Hindlimb muscle (tissue), 1 donor: ENCODE measurements at regions not wholly inside any gene's neighbourhood (a gene's known extent, or its start where the extent isn't known, plus 50 kb on each side); places are given as distances from the start of the nearest gene placed in this dataset.

ENCODE experiments used
- DNase-seq: peaks from one replicate; pipeline ENCODE4 v3.0.0-alpha.2; 2013

DNA sequence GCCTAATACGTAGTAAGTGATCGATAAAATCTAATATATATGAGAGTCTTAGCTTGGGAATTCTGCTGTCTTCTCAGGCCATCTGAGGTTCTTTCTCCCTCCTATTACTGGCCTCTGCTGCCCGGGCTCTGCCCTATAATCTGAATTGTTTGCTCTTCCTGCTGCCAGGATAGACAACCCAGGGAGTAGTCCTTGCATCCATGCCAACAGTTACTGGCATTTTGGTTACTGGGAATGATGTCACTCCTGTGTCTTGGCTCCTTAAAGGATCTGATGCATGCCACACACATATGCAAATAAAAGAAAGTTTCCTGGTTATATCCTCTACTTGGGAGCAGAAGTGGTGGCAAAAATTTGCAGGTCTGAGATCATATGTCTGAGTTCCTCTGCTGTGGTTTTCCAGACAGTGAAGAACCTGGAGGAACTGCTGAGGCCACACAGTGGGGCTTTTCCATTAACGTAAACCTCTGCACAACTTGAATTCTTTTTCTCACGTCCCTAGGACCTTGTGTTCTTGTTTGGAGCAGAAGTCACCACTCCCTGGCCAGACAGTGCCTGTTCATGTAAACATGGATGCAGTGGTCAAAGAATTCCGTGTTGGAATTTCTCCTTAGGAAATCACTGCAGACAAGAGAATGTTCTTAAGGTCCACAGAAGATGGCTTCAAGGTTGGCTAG is 320.6 kb upstream of the TBX3 start:
- DNase-seq = no peak

DNA sequence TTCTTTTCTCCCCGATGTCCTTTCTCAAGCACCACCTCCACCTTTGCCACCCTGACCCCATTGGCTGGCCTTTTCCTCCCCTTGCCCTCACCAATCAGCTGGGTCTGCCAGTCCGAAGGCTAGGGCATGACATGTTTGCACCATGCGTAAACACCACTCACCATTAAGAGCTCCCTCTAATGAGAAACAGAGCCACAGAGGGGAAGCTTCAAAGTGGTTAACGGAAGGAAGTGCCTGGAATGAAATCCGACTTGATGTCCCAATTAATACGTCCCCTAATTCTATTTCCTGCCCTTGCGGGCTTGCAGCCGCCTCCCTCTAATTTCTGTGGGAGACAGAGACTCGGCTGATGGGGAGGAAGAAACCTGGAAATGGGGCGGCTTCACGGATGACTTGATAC is 318.5 kb upstream of the TBX3 start:
- DNase-seq = no peak

DNA sequence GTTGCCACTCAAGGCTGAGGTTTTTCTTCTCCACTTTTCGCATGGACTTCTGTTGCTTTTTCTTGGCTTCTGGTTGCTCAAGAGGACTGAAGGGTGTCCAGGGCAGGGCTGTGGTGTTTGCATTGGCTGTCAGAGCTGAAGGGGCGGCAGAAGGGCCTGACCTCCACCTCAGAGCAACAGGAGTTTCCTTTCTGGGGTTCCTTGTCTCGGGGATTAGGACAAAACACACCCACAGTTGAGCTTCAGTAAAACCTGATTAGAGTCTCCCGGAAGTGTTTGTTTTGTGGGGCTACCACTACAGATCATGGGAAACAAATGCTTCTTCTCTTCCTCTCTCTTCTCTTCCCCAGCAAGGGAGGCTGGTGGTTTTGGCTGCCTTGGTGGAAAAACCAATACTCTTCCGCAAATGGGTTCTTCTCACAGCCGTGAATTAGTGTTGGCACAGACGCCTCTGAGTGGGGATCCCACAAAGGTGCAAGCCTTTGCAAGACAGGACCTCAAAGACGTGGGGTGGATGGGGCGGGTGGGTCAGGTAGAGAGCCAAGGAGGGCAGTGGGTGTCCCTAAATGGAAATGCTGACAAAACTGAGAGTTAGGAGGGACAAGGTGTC is 317.7 kb upstream of the TBX3 start:
- DNase-seq = no peak

DNA sequence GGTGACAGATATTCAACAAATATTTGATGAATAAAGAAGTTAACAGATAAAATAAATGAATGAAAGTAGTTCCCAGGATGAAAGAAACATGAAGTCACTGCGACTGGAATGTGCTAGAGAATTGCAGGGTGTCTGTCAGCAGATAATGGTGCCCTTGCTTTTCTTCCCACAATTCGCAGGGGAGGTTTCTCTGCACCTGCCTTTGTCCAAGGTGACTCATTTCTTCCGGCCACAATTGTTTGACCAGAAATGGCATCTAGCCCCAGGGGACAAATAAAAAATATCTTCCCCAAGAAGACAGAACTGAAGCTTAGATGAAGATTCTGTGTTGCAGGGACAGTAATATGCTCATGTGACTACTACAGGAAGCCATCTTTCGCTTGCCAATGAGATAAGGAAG is 316.1 kb upstream of the TBX3 start:
- no peak for DNase-seq

DNA sequence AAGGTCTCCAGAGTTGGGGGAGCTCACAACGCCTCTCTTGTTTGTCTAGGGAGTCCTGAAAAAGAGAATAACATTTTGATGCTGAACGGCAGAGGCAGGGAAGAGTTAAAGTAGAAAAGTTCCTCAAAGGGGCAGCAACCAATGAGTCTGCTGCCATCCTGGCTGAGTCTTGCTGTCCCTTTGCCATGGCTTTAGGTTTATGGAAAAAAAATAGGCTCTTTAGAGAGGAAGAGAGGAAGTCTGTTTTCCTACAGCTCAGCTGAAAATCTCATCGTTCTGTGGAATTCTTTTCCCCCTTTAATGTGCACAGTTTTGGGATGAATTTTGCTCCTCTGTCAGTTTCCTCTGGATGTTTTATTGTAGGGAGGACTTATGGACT is 314.8 kb upstream of the TBX3 start:
- peak; percentile 62 for DNase-seq

DNA sequence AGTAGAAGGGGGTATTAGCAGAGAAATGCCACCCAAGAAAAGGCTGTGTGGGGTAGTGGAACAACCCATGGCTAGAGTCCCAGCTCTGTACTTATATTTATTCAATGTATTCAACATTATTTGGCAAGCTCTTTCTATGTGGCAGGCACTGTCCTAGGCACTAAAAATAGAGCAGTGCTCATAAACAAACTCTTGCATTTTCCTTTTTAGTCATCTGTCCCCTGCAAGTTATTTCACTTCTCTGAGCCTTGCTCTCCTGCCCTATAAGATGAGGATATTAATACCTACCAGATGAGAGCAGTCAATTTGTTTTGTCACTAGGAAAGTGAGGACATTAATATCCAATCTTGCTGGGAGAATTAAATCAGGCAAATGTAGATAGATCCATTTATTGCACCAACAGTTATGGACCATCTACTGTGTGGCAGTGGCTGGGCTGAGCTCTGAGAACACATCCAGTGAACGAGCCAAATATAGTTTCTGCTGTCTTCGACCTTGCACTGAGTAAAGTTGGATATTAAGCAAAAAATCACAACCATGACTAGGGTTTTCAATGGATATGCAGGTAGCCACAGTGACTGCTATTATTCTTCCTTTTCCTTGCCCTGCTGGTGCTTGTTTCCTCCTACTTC is 314.3 kb upstream of the TBX3 start:
- no peak for DNase-seq

DNA sequence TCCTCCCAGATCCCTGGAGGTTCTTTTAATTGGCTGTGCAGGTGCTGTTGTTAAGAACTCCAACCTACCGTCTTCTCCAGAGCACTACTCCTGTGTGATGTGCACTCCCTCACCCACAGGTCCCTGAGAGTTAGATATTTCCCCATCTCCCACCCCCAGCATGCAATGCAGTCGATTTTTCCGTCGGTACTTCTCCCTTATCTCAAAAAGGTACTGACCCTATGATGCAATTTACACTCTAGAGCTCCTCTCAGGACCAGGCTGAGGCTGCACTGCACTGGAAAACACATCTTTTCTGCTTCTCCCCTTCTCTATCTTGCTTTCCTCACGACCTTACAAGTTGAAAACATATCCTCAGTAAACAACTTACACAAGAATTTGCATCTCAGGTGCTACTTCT is 312.4 kb upstream of the TBX3 start:
- no peak for DNase-seq

DNA sequence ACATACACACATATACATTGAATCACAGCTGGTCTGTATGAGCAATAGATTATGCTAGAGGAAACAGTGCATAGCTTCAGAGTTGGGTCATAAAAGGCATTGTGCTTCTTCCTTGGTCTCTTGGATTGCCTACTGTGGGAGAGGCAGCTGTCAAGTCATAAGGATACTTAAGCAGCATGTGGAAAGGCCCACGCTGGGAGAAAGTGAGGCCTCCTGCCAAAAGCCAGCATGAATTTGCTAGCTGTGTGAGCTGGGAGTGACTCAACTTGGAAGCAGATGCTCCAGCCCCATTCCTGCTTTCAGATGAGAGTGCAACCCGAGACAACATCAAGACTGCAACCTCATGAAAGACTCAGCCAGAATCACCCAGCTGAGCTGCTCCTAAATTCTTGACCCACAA is 311.9 kb upstream of the TBX3 start:
- no peak for DNase-seq

DNA sequence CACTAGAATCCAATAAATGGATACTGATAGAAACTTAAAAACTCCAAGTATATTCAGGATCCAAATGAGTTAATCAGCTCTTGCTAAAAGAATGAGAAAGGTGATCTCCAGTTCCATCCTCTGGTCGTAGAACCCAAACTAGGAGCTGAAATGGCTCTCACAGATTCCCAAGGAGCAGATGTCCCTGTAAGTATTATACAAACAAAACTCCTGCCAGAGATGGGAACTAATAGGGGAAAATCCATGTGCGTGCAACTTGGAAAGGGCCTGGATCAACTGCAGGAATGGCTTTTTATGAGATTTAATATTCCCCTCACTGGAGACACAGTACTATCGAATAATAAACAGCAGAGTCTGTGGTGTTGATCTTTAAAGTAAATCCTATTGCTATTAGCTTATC is 309.2 kb upstream of the TBX3 start:
- peak; percentile 61 for DNase-seq

DNA sequence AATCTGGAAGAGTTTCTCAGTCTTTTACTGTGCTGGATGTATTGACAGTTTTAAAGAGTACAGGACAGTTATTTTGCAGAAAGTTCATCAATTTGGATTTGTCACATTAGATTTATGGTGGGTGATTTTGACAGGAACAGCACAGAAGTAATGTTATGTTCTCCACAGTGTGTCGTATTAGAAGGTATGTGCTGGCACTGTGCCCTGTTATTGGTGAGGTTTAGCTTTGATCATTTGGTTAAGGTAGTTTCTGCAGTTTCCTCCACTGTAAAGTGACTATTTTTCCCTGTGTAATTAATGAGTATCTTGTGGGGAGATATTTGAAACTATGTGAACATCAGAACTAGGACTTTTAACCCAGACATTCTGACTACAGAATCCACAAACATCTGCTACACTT is 308.5 kb upstream of the TBX3 start:
- no peak for DNase-seq

DNA sequence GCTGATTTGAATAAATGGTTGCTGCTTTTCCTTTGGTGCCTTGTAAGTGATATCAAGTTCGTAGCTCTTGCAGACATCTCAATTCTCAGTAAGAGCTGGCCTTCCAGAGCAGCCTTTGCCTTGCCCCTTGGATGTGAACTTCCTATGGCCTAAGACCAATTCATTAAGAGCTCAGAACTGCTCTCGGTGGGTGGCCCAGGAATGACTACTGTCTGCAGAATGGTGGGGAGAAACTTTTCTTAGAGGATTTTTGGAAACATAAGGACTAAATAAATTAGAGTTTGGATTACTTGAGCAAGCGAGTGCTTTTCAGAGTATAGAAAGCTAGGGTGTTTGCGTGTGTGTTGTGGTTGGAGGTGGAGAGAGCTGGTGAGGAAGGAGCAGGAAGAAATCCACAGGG is 306.4 kb upstream of the TBX3 start:
- no peak for DNase-seq

DNA sequence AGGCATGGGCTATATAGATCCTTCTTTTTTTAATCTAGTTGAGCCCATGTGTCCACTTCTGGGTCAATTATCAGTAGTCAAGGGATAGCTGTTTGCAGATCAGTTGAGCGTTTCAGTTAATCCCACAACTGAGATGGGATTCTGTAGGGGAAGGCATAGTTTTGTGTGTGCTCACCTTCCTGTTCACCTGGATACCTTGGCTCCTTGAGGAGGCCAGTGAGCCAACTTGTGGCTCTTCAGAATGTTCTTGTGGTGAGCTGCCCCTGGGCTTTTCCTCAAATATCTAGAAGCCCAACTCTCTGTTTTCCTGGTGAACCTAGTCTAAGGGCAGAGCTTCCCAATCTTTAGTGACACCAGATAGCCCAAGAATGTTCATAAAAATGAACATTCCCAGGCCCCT is 302.9 kb upstream of the TBX3 start:
- no peak for DNase-seq

DNA sequence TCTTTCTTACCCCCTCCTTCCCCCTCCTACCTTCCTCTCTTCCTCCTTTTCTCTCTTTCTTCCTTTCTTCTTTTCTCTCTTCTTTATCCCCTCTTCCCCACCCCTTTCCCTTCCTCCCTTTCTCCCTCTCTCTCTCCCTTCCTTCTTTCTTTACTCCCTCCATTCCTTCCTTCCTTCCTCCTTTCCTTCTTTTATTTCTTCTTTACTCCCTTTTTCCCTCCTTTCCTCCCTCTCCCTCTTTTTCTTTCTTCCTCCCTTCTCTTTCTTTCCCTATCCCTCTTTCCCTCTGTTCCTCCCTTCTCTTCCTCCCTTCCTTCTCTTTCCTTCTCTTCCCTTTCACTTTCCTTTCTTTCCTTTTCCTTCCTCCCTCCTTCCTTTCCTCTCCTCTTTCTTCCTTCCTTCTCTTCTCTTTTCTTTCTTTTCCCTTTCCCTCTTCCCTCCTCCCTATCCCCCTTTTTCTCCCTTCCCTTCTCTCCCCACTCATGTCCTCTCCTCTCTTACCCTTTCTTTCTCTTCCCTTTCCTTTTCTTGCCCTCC is 302.3 kb upstream of the TBX3 start:
- DNase-seq = no peak

DNA sequence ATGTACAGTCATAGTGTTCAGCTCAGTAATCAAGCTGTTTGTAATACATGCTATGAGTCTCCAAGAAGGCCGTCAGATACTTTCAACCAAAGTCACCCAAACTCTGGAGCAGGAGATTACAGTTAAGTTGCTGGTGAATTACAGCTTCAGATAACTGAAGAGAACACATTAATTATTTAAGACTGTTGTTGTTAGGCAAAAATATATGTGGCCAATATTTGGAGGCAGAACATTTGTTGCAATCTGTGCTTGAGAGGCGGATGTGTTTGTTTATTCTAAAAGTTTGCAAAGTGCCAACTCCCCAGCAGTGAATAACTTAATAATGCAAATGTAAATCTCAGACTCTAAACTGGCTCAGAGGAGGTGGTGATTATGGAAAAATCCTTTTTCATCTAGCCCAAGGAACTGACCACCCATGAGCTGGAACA is 300.7 kb upstream of the TBX3 start:
- DNase-seq = no peak

DNA sequence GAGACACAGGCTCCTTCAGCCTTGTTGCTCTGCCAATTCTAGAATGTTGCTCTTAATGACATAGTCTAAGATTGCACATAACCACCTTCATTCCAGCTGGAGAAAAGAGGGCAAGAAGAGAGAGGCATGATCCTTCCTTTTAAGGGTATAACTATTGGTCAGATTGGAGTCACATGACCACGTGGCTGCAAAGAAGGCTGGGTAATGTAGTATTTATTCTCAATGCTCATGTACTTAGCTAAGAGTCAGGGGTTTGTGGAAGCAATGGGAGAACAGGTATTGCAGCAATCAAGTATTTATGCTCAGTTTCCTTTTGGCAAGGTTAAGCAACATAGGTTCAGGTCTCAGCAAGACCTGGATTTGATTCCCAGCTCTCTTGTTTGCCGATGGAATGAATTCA is 298.8 kb upstream of the TBX3 start:
- DNase-seq = no peak

DNA sequence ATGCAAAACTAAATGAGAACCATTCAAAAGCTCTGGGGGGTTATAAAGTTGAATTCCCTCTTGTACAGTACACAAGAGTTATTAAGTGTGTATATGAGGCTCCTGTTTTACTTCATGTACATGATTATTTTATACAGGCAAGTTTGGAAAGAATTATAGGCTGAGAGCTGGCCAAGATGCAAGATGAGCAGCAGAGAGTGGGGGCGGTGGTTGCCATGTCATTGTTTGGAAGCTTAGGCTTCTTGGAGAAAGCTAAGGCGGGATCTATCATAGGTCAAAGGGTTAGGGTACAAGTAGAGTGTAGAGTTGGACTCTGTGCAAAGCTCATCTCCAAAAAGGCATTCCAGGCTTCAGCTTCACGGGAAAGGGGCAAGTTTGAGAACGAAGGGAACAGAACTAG is 297.1 kb upstream of the TBX3 start:
- DNase-seq = no peak

DNA sequence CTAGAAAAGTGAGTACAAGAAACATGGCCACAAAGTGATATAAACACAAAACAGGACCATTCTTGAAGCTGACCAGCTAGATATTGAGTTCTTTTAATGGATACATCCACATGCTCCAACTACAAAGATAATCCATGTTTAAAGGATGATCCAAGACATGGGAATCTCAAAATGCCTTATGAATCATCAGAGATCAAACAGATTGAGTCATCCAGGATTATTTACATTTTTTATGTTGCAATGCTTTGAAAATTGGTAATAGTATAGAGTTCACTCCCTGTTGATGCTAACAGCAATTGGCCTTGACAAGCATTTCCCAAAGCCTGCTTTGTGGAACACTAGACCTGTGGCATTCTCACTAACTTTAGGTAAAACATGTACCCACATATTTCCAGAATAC is 293.0 kb upstream of the TBX3 start:
- no peak for DNase-seq

DNA sequence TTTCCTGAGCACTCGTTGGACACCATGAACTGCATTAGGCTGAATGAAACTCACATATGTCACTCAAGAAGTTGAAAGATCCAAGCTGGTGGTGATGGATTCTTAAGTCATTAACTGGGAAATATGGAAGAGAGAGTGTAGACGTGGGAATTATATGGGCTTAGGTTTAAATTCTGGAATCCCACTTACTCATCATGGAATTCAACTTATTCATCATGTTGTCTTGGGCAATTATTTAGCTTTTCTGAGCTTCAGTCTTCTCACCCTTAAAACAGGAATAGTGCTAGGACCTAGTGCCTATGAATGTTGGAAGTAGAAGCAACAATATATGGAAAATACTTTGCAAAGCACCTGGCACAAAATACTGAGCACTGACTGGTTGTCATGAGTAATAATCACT is 292.4 kb upstream of the TBX3 start:
- no peak for DNase-seq

DNA sequence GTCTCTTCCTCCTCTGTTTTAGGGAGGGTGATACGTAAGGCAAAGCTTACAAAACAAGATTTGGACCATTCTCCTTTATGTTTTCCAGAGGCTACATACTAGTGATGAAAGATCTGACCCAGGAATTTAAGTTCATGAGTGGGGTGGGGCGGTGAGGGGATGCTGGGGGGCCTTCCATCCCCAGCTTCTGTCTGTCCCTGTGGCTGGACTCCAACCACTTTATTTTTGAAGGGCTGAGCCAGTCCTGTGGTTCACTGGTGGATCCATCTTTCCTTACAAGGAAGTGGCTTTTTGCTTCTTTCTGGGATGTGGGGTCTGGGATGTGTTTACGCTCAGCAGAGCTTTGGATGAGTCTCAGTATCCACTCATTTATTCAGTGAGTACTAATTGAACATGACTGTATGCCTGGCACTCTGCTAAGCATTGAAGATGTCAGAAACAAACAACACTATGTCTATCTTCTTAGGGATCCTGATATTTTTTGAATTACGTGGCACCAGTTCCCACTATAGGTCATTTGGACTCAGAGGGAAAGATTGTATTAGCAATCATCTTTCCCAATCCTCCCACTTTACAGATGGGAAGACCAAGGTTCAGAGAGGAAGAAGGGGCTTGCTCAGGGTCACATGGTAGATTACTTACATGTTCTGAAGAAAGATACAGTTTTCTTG is 291.8 kb upstream of the TBX3 start:
- peak; percentile 60 for DNase-seq

DNA sequence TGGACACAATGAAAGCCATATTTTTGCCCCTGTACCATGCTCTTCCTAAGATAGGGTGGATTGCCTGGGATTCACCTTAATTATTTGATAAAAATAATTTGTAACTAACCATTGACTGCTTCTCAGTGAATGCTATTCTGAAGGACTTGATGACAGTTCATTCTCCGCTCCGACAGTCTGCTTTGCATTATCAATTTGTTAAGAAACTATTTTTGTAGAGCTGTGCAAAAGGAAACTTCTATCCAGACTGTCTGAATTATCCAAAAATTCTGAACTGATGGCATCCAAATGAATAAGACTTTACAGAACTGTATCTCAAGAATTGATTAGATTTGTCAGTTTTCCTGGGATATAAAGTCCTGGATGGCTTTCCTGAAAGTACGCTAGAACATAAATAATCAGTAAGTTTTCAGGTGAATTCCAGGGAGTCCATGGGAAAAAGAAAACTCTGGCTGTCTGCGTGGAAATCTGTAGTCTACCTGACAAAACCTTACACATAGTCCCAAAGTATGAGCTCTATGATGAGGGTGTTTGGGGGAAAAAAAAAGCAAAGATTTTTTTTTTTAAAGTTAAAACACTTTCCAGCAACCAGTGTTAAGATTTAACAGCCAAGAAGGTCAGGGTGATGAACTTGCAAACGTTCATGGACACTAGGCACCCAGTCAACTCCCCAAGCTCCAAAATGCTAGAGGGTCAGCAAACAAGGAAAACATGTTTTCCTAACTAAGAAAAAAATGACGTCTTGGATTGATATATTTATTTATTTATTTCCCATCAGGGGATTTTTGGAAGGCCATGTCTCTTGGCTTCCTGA is 291.1 kb upstream of the TBX3 start:
- DNase-seq = no peak

DNA sequence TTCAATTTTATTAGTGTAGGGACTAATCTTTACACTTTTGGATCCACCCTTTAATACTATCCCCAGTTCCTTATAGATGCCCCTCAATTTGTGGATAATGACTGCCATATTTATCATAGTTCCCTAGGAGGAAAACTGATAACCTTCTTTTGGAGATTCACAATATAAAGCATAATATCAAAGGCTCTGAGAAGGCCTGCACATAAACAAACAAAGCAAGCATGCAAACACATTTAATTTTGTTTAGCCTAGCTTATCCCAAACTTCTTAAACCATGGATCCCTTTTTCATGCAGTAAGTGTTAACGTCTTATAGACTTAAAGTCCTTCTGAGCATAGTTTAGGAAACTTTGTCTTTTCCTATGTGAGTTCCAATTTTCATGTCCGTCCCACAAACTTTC is 290.4 kb upstream of the TBX3 start:
- DNase-seq = no peak

DNA sequence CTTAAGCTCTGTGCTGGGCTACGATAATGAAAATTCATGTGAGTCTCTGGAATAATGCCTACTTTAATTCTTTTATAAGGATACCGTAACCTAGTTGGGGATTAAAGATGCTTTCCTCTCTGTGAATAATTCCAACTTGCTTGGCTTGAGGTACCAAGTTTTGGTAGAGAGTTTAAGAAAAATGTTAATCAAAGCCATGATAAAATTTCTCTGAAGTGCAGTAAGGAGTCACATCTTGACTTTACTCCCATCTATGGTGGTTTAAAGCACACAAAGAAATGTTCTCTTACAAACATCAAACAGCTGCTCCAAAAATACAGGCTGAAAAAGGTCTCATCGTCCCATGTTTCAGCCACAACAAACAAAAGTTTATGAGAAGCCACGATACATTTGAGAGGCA is 284.8 kb upstream of the TBX3 start:
- no peak for DNase-seq

DNA sequence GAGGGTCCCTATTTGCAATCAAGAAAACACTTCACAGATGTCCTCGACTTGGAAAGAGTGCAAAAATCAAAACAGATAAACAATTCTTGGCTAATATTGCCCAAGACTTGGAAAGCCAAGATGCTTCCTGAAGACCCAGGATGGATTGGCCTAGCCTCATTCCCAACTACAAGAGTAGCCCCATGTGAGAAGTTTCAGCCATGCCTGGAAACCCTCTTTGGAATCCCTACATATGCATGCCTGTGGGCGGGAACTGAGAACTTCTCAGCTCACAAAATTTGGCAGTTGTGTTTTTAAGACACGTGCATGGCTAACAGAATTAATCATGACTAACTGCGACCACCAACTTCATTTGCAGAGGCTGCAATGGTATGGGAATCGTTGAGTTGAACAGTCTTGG is 283.2 kb upstream of the TBX3 start:
- DNase-seq = no peak
